K562 (cell line): ENCODE measurements at regions not wholly inside any gene's neighbourhood (a gene's known extent, or its start where the extent isn't known, plus 50 kb on each side); places are given as distances from the start of the nearest gene placed in this dataset.

Experiments used
- FOXA1 ChIP-seq: fragments of 450-650 bp; IDR thresholded peaks from 2 replicates; pipeline ENCODE4 v1.6.1; 2016; ENCODE audit warnings: mild to moderate bottlenecking, borderline replicate concordance
- PKNOX1 ChIP-seq: fragments of 450-650 bp; IDR thresholded peaks from 2 replicates; pipeline ENCODE4 v1.6.1; 2016
- PTRF ChIP-seq: fragments of 450-650 bp; IDR thresholded peaks from 2 replicates; pipeline ENCODE4 v1.6.1; 2016; ENCODE audit warnings: mild to moderate bottlenecking, missing genetic modification characterization, missing compliant biosample characterization
- ZBTB9 ChIP-seq: fragments of 450-650 bp; formaldehyde crosslinking; IDR thresholded peaks from 2 replicates; pipeline ENCODE4 v1.4.0; 2020; ENCODE audit warnings: mild to moderate bottlenecking, moderate library complexity
- ZNF318 ChIP-seq, 2 experiments: fragments of 450-650 bp; IDR thresholded peaks; 2 replicates each; pipeline ENCODE4 v1.6.1; 2016; ENCODE audit warnings: mild to moderate bottlenecking in 2 of 2, borderline replicate concordance in 1 of 2, low read depth in 1 of 2, moderate library complexity in 1 of 2
- ZNF407 ChIP-seq: fragments of 450-650 bp; IDR thresholded peaks from 2 replicates; pipeline ENCODE4 v1.6.1; 2016; ENCODE audit warnings: low read depth
- ZNF436 ChIP-seq: fragments of 250-450, 450-650 bp; sonication (Bioruptor Pico); formaldehyde crosslinking; IDR thresholded peaks from 2 replicates; pipeline ENCODE4 v1.7.0; 2020; ENCODE audit warnings: mild to moderate bottlenecking

GRCh38 chr13:99686157-99686572, 184.9 kb downstream of the TM9SF2 start (continued):
- no peak for TF ChIP-seq ZNF407
- TF ChIP-seq ZNF318 (IDR thresholded peaks at IDR 0.05; ENCODE audit: borderline replicate concordance in 1 of 2, low read depth in 1 of 2): no peak
- peak; percentile 41; the same call in 1 of the 2 replicates for TF ChIP-seq PKNOX1
- TF ChIP-seq PTRF (tag): no peak
- TF ChIP-seq ZBTB9 (CRISPR knock-in tag): no peak
- no peak for TF ChIP-seq ZNF436 (CRISPR knock-in tag)
- no peak for TF ChIP-seq FOXA1
